Umbilical cord (tissue), 1 donor: ENCODE measurements at regions not wholly inside any gene's neighbourhood (a gene's known extent, or its start where the extent isn't known, plus 50 kb on each side); places are given as distances from the start of the nearest gene placed in this dataset.
"Not testable (repeated sequence)": the region's sequence is repeated elsewhere in the genome, so short reads cannot be mapped to it uniquely, and the experiment has no call there.

Experiments used
- DNase-seq: peaks from one replicate; pipeline ENCODE4 v3.0.0-alpha.2; 2015; ENCODE audit warnings: low spot score

GRCh38 chr17:70916469-70916868 lies 747.1 kb downstream of the KCNJ2 start:
- no peak for DNase-seq

- DNase-seq, result no peak
Measured at GRCh38 chr17:70919241-70919640, 749.9 kb downstream of the KCNJ2 start.

DNA sequence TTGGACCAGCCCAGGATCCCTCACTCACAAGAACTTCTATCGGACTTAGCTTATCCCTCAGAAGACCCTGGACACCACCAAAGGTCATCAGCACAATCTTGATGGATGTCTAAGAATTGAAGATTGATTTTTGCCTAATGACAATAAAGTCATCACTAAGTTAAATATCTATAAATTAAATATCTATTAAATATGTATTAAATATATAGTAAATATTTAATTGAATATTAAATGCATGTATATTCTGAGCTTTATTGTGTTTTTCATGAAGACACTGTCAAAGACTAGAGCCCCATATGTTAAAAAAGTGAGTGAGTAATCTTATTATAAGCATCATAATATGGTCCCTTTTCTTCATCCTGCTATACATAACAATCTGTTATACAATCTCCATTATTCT lies 751.1 kb downstream of the KCNJ2 start:
- DNase-seq, result no peak

- no peak for DNase-seq
Measured at GRCh38 chr17:70922268-70922667, 752.9 kb downstream of the KCNJ2 start.

GRCh38 chr17:70924776-70925175 lies 755.4 kb downstream of the KCNJ2 start:
- no peak for DNase-seq

GRCh38 chr17:70929226-70929625 lies 759.9 kb downstream of the KCNJ2 start:
- no peak for DNase-seq

DNA sequence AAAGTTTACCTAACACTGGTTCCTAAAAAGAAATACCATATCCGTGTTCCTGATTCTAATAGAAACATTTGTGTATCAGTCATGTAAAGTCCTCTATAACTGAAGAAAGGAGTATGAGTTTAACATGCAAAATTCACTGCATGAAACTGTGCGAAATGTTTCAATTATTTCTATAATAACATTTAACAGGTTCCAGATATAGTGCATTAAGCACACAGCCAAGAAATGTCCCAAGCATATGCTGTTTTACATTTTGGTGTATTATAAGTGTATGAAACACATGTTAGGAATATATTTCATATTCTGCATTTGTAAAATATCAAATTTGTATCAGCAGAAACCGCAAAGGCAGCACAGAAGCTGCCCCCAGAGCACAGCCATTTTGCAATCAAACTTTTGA lies 764.9 kb downstream of the KCNJ2 start:
- DNase-seq, result no peak

- no peak for DNase-seq
Measured at GRCh38 chr17:70934835-70935234, 765.5 kb downstream of the KCNJ2 start.

GRCh38 chr17:70936724-70937123 lies 767.4 kb downstream of the KCNJ2 start:
- no peak for DNase-seq

GRCh38 chr17:70938336-70938735 lies 769.0 kb downstream of the KCNJ2 start:
- DNase-seq, result peak; percentile 68

DNA sequence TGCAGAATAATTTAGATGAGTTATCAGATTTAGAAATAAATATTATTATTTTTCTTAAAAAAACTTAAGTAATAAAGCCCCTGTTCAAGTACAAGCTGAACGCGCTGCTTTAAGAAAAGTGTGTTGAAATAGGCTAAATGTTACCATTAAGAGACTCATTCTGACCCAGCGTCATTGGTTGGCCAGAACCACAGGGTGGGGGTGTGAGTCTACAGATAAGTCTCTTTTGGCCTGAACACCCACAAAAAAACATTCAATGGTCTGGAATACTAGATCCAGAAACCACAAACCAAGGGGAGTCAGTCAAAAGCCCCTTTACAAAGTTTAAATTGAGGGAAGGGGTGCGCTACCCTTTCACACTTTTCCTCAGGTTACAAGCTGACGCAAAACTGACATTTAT lies 776.1 kb downstream of the KCNJ2 start:
- DNase-seq, result no peak

- DNase-seq, result no peak
Measured at GRCh38 chr17:70947215-70947614, 777.9 kb downstream of the KCNJ2 start.

- DNase-seq, result no peak
Measured at GRCh38 chr17:70947636-70948565, 778.6 kb downstream of the KCNJ2 start.

DNA sequence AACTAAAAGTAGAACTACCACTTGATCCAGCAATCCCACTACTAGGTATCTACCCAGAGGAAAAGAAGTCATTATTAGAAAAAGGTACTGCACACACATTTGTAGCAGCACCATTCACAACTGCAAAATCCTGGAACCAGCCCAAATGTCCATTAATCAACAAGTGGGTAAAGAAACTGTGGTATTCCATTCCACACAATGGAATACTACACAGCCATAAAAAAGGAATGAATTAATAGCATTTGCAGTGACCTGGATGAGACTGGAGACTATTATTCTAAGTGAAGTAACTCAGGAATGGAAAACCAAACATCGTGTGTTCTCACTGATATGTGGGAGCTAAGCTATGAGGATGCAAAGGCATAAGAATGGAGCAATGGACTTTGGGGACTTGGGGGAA lies 783.8 kb downstream of the KCNJ2 start:
- not testable (repeated sequence) for DNase-seq

DNA sequence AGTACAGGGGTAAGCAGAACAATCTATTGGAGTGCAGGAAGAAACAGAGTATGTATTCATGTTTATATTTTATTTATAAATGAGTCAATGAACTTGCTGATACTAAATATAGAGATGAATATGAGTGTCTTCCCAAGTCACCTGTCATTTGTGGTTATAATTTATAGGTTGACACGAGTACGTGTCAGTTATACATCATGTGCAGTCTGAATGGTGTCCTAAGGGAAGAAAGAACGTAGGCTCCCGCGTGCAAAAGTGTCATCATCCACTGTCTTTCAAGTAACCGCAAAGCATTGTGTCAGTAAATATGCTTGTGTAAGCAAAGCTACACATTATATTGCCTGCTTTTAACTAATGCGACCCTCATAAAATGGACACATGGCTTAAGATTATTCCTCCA lies 786.1 kb downstream of the KCNJ2 start:
- no peak for DNase-seq

DNA sequence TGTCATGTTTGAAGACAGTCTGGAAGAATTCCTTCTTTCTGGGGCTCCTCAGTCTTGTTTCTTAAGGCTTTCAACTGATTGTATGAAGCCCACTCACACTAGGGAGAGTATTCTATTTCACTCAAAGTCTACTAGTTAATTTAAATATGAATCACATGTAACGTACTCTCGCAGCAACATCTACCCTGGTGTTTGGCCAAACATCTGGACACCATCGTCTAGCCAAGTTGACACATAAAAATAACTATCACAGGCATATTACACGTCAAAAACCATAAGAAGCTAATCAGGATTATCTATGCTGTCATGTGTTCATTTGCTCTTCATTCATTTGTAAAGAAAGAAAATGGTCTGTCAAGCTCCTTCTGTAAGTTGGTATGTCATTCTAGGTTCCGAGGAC lies 787.4 kb downstream of the KCNJ2 start:
- no peak for DNase-seq

DNA sequence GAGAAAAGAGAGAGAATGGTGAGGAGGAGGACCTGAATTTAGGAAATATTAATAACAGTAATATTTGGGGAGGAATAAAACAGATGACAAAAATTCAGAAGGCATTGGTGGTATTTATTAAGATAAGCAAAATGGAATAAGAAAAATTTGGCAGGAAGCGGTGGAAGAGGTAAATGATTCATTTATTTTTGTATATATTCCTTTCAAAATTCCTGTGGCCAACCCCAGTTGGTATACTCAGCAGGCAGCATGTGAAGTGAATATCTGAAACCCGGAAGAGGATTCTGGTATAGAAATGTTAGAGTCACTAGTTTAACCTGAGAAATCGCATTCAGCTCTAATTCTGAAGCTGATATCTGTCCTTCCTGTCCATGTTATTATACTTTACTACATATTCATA lies 792.0 kb downstream of the KCNJ2 start:
- DNase-seq, result no peak

- no peak for DNase-seq
Measured at GRCh38 chr17:70968302-70968701, 799.0 kb downstream of the KCNJ2 start.

DNA sequence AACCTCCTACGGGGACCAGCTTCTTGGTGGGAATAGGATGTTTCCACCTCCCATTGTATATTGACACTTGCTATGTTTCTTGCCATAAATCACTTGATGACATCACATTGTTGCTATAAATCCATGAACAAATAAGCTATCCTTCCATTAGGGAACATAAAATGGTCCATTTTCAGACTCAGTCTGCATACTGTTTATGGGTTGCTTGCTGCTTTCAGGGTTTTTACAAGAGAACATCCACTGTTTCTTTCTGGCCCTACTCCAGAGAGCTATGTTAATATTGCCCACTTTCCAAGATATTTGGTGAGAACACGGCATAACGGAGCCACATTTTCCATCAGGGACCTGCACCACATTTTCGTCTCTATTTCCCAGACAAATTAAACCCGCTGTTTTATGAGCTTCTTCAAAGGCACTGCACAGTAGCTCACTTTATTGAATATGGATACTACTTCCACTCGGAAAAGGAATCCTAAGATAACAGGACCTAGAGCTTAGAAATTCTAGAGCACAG lies 800.2 kb downstream of the KCNJ2 start:
- DNase-seq, result no peak

- DNase-seq, result no peak
Measured at GRCh38 chr17:70976447-70976846, 807.1 kb downstream of the KCNJ2 start.

DNA sequence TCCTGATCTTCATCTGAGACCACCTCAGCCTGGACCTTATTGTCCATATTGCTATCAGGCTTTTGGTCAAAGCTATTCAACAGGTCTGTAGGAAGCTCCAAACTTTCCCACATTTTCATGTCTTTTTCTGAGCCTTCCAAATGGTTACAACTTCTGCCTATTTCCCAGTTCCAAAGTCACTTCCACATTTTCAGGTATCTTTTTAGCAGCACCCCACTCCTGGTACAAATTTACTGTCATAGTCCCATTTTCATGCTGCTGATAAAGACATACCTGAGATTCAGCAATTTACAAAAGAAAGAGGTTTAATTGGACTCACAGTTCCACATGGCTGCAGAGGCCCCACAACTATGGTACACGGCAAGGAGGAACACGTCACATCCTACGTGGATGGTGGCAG lies 815.5 kb downstream of the KCNJ2 start:
- DNase-seq, result no peak

DNA sequence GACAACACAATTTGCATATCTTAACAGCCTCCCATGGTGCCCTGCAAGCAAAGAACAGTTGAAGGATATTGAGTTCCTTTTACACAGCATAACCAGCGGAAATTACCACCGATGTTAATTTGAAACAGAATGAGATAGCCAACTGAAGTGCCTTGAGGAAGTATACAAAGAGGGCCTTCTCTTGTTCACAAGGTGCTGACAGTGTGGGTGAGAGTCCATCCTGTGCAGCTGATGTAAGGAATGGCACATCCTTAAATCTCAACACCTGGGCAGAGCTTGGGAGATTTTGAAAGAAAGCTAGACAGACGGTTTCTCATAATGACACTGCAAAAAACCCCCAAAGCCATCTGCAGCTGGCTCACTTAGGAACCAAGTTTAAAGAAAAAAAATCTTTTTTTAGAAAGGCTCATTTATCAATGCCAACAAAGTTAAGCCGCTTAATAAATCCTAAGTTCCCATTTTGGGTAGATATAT lies 818.6 kb downstream of the KCNJ2 start:
- no peak for DNase-seq

DNA sequence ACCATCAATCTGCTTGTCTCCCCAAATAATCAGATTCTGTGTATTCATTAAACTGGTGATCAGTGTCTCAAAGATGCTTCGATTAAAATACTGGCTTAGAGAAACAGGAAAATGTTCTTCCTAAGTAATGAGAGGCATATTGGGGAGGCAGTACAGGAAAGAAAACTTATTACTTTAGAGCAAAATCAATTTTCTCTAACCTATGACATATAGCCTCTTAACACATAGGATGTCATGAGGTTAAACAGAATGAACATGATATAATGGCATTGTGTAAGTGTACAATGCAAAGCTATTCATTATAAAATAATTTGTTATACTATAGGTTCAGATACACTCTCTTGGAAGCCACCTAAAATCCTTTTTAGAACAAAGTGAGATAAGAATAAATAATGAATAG lies 819.3 kb downstream of the KCNJ2 start:
- DNase-seq, result no peak
